Fibroblast of lung (primary cell): ENCODE measurements at regions not wholly inside any gene's neighbourhood (a gene's known extent, or its start where the extent isn't known, plus 50 kb on each side); places are given as distances from the start of the nearest gene placed in this dataset.
"Not testable (repeated sequence)": the region's sequence is repeated elsewhere in the genome, so short reads cannot be mapped to it uniquely, and the experiment has no call there.

Source experiments
- DNase-seq, 2 donors: peaks; one replicate each; pipeline versions ENCODE4 v3.0.0 to v3.0.0-alpha.2; 2010; ENCODE audit warnings: low read depth in 2 of 2
- H2AFZ ChIP-seq: 2 replicates; pipeline ENCODE4 v1.5.1; 2012; ENCODE audit warnings: low read length, control low read depth, inconsistent platforms
- H3K27ac ChIP-seq: 2 replicates; pipeline ENCODE4 v1.5.1; 2011; ENCODE audit warnings: low read length, control low read depth; ENCODE audit not compliant: insufficient read depth
- H3K27me3 ChIP-seq: 2 replicates; pipeline ENCODE4 v1.5.1; 2011; ENCODE audit warnings: mild to moderate bottlenecking, low read length; ENCODE audit not compliant: control insufficient read depth, insufficient read depth
- H3K36me3 ChIP-seq: 2 replicates; pipeline ENCODE4 v1.5.1; 2011; ENCODE audit warnings: low read length; ENCODE audit not compliant: control insufficient read depth, insufficient read depth
- H3K4me1 ChIP-seq: 2 replicates; pipeline ENCODE4 v1.5.1; 2011; ENCODE audit warnings: low read length; ENCODE audit not compliant: control insufficient read depth, insufficient read depth; ENCODE audit errors: extremely low read depth
- H3K4me2 ChIP-seq: 2 replicates; pipeline ENCODE4 v1.5.1; 2011; ENCODE audit warnings: low read length, control low read depth; ENCODE audit not compliant: insufficient read depth; ENCODE audit errors: extremely low read depth
- H3K4me3 ChIP-seq, 4 experiments: fragments of 200-600 bp in 1 of 4; sonication (generic) in 1 of 4; replicated peaks in 1 of 4; 2 replicates each; pipeline ENCODE4 v1.5.1; 2011 to 2016; ENCODE audit warnings: low read length in 4 of 4, low read depth in 3 of 4, mild to moderate bottlenecking in 3 of 4, control low read depth in 2 of 4, inconsistent platforms in 1 of 4, mixed read lengths in 1 of 4; ENCODE audit not compliant: insufficient read depth in 1 of 4; ENCODE audit errors: control extremely low read depth in 1 of 4
- H3K79me2 ChIP-seq: 2 replicates; pipeline ENCODE4 v1.5.1; 2012; ENCODE audit warnings: mild to moderate bottlenecking, low read length, inconsistent platforms; ENCODE audit not compliant: control insufficient read depth, insufficient read depth
- H3K9ac ChIP-seq: 2 replicates; pipeline ENCODE4 v1.5.1; 2011; ENCODE audit warnings: mild to moderate bottlenecking, low read length, control low read depth; ENCODE audit not compliant: insufficient read depth
- H3K9me3 ChIP-seq: 2 replicates; pipeline ENCODE4 v1.5.1; 2012; ENCODE audit warnings: low read depth, low read length; ENCODE audit not compliant: control insufficient read depth, insufficient read depth
- H4K20me1 ChIP-seq: 2 replicates; pipeline ENCODE4 v1.5.1; 2011; ENCODE audit warnings: low read length; ENCODE audit not compliant: control insufficient read depth, insufficient read depth; ENCODE audit errors: extremely low read depth
- CTCF ChIP-seq, 2 donors: IDR thresholded peaks in 1 of 2; conservative IDR thresholded peaks in 1 of 2; 1 replicate in 1 of 2; 2 replicates in 1 of 2; pipeline ENCODE4 v1.5.1; 2011 to 2012; ENCODE audit warnings: low read length in 2 of 2, control low read depth in 1 of 2, inconsistent platforms in 1 of 2, low read depth in 1 of 2, mild to moderate bottlenecking in 1 of 2
- EZH2 ChIP-seq: IDR thresholded peaks from 2 replicates; pipeline ENCODE4 v1.5.1; 2012; ENCODE audit warnings: low read length, control low read depth, mild to moderate bottlenecking; ENCODE audit errors: missing control alignments

- Histone ChIP-seq H3K4me1 (peaks cover 3% of the 10 kb centered on the region), H3K9ac (no peak overlapping the region), H3K27me3 (no peaks in the 10 kb centered on the region), H3K4me3 (no peak overlapping the region), H3K9me3 (no peaks in the 10 kb centered on the region), H2AFZ (no peak overlapping the region), H3K4me2 (no peak overlapping the region), H3K79me2 (no peaks in the 10 kb centered on the region), H3K27ac (no peak overlapping the region), H3K36me3 (no peaks in the 10 kb centered on the region), H4K20me1 (no peaks in the 10 kb centered on the region)
- DNase-seq = no peak
- TF ChIP-seq CTCF (conservative IDR thresholded peaks at IDR 0.05 in 1 of 2, IDR thresholded peaks at IDR 0.05 in 1 of 2; ENCODE audit: low read depth in 1 of 2, low read length in 2 of 2) = no peak
- no peak for TF ChIP-seq EZH2
Measured at GRCh38 chr17:6928193-6928592, 67.7 kb upstream of the ALOX12 start.

GRCh38 chr17:6930749-6931148 is 65.1 kb upstream of the ALOX12 start:
- Histone ChIP-seq H3K4me1 (peaks cover 3% of the 10 kb centered on the region), H3K9ac (no peak overlapping the region), H3K27ac (no peak overlapping the region), H4K20me1 (no peaks in the 10 kb centered on the region), H3K27me3 (no peaks in the 10 kb centered on the region), H3K79me2 (no peaks in the 10 kb centered on the region), H3K9me3 (no peaks in the 10 kb centered on the region), H3K36me3 (no peaks in the 10 kb centered on the region), H3K4me3 (no peak overlapping the region), H2AFZ (no peak overlapping the region), H3K4me2 (no peak overlapping the region)
- DNase-seq = peak in 1 of 2 donors; percentile 1
- TF ChIP-seq EZH2 (no peak), CTCF (conservative IDR thresholded peaks at IDR 0.05 in 1 of 2, IDR thresholded peaks at IDR 0.05 in 1 of 2; ENCODE audit: low read depth in 1 of 2, low read length in 2 of 2) (no peak)

GRCh38 chr17:6934544-6934943 is 61.3 kb upstream of the ALOX12 start:
- H3K27ac ChIP-seq, H2AFZ ChIP-seq, H3K27me3 ChIP-seq, DNase-seq, H3K9ac ChIP-seq, H3K4me1 ChIP-seq, H3K79me2 ChIP-seq, H3K9me3 ChIP-seq, H3K36me3 ChIP-seq, H3K4me3 ChIP-seq, H4K20me1 ChIP-seq, H3K4me2 ChIP-seq: not testable (repeated sequence)
